Smooth muscle cell (in vitro differentiated cells): ENCODE measurements at regions not wholly inside any gene's neighbourhood (a gene's known extent, or its start where the extent isn't known, plus 50 kb on each side); places are given as distances from the start of the nearest gene placed in this dataset.

Experiments
- DNase-seq: peaks from one replicate; lab custom pipeline; 2025; ENCODE audit not compliant: unreplicated experiment; lab: John Stamatoyannopoulos, UW
- H2AFZ ChIP-seq: fragments of 200-600 bp; sonication (generic); 2 replicates; pipeline ENCODE4 v1.6.0; 2016; ENCODE audit warnings: antibody characterized with exemption, low read depth, mild to moderate bottlenecking
- H3F3A ChIP-seq: fragments of 200-600 bp; sonication (generic); 2 replicates; pipeline ENCODE4 v1.6.0; 2017; ENCODE audit warnings: antibody characterized with exemption, low read depth
- H3K27ac ChIP-seq: fragments of 200-600 bp; sonication (generic); 2 replicates; pipeline ENCODE4 v1.5.1; 2016; ENCODE audit warnings: low read depth, mild to moderate bottlenecking
- H3K27me3 ChIP-seq: fragments of 200-600 bp; sonication (generic); 2 replicates; pipeline ENCODE4 v1.6.1; 2016; ENCODE audit warnings: low read depth, mild to moderate bottlenecking
- H3K36me3 ChIP-seq: fragments of 200-600 bp; sonication (generic); 2 replicates; pipeline ENCODE4 v1.5.1; 2016; ENCODE audit warnings: low read depth
- H3K4me1 ChIP-seq: fragments of 200-600 bp; sonication (generic); 2 replicates; pipeline ENCODE4 v1.5.1; 2016; ENCODE audit warnings: low read depth
- H3K4me2 ChIP-seq: fragments of 200-600 bp; sonication (generic); 2 replicates; pipeline ENCODE4 v1.6.0; 2016; ENCODE audit warnings: mild to moderate bottlenecking
- H3K4me3 ChIP-seq: fragments of 200-600 bp; sonication (generic); 2 replicates; pipeline ENCODE4 v1.5.1; 2016; ENCODE audit warnings: mild to moderate bottlenecking
- H3K79me2 ChIP-seq: fragments of 200-600 bp; sonication (generic); 2 replicates; pipeline ENCODE4 v1.6.0; 2016; ENCODE audit warnings: low read depth, mild to moderate bottlenecking
- H3K9ac ChIP-seq: fragments of 200-600 bp; sonication (generic); 2 replicates; pipeline ENCODE4 v1.6.0; 2016; ENCODE audit warnings: low read depth
- H3K9me3 ChIP-seq: fragments of 200-600 bp; sonication (generic); replicated peaks from 2 replicates; pipeline ENCODE4 v1.5.1; 2016; ENCODE audit warnings: low read depth
- H4K20me1 ChIP-seq: fragments of 200-600 bp; sonication (generic); 2 replicates; pipeline ENCODE4 v1.6.0; 2016; ENCODE audit warnings: low read depth
- CTCF ChIP-seq: fragments of 200-600 bp; sonication (generic); IDR thresholded peaks from 2 replicates; pipeline ENCODE4 v1.5.1; 2017; ENCODE audit warnings: borderline replicate concordance, mild to moderate bottlenecking, antibody characterized with exemption; ENCODE audit not compliant: insufficient read depth, poor library complexity, severe bottlenecking
- WGBS: methylation state at CpG from one replicate; pipeline ENCODE4 v1.1.7; 2016; ENCODE audit warnings: low lambda C conversion rate; 5-methylcytosine and 5-hydroxymethylcytosine counted together

DNA sequence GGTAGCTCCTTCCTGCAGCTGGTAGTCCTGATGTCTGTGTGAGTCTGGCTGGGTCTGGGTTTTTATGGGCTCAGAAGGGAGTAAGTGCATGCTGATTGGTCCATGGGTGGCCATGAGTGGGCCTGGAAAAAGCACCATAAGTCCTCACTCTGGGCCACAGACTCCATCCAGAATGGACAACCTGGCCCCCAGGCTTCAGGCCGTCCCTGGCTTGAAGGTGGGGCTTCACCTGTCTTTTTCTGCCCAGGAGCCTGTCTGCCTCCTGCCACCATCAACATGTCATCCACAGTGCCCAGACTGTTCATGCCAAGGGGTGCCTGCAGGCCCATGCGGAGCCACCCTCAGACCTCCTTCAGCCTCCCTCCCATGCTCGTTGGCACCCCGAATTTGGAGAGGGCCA lies 620.0 kb downstream of the RAPGEF2 start:
- Histone ChIP-seq H3K4me1 (no peaks in the 10 kb centered on the region), H3K9me3 (no peaks in the 10 kb centered on the region), H3K4me2 (no peak overlapping the region), H3K27me3 (no peaks in the 10 kb centered on the region), H2AFZ (no peak overlapping the region), H3K4me3 (no peak overlapping the region), H3K27ac (no peak overlapping the region), H4K20me1 (no peaks in the 10 kb centered on the region), H3K79me2 (no peaks in the 10 kb centered on the region), H3K36me3 (no peaks in the 10 kb centered on the region), H3F3A (no peaks in the 10 kb centered on the region), H3K9ac (no peak overlapping the region)
- no peak for DNase-seq
- no peak for TF ChIP-seq CTCF
- WGBS = 68% methylated on average over 4 of the region's 4 CpGs

DNA sequence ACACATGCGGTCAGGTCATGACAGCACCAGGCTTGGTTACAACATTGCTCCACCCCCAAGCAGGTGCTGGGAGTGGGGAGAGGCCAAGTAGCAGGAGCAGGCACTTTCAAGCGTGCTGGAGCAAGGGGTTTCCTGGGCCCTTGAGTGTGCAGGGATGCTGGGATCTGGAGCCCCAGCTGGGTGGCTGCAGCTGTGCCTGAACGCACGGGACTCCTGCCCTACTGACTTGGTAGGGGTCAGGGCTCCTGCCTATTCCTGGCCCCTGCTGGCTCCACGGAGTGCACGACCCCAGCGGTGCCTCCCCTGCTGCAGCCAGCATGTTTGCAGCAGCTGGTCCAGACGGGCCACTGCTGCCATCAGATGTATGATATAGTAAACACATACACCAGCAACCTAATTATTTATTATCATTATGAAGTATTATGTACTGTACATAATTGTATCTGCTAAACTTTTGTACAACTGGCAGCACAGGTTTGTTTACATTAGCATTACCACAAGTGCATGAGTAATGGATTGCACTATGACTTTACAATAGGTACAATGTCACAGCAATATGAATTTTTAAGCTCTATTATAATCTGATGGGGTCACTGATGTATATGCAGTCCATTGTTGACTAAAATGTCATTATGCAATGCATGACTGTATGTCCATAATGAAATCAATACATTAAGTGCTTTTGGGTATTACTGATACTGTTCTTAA lies 620.6 kb downstream of the RAPGEF2 start:
- H2AFZ ChIP-seq = no peak overlapping the region

DNA sequence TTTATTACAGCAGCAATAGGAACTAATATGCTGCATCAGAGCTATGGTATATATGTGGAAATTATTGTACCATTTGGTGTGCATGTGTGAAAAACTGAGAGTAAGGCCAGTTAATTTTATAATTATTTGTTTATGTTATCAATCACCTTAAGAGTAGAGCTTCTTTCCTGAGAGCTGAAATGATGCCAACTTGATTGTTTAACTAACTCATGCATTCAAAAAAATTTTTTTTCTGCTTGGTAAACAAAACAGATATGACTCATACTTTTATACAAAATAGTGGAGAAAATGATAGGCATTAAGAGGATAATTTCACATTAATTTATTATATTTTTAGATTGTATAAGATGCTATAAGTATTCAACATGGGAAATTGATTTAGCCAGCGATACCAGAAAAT lies 622.7 kb downstream of the RAPGEF2 start:
- Histone ChIP-seq H3K79me2 (no peaks in the 10 kb centered on the region), H3F3A (no peaks in the 10 kb centered on the region), H3K27me3 (no peaks in the 10 kb centered on the region), H3K9ac (no peak overlapping the region), H3K4me2 (no peak overlapping the region), H3K36me3 (no peaks in the 10 kb centered on the region), H4K20me1 (no peaks in the 10 kb centered on the region), H3K9me3 (no peaks in the 10 kb centered on the region), H3K27ac (no peak overlapping the region), H3K4me3 (no peak overlapping the region), H3K4me1 (no peaks in the 10 kb centered on the region), H2AFZ (no peak overlapping the region)
- 38% methylated on average over 1 of the region's 1 CpG for WGBS
- DNase-seq = no peak
- no peak for TF ChIP-seq CTCF

More for the DNA sequence above, 620.6 kb downstream of the RAPGEF2 start:
- Histone ChIP-seq H3K4me2 (no peak overlapping the region), H3K27me3 (no peaks in the 10 kb centered on the region), H3K27ac (no peak overlapping the region), H4K20me1 (no peaks in the 10 kb centered on the region), H3K79me2 (no peaks in the 10 kb centered on the region), H3F3A (no peaks in the 10 kb centered on the region), H3K36me3 (no peaks in the 10 kb centered on the region), H3K9ac (no peak overlapping the region), H3K4me1 (no peaks in the 10 kb centered on the region), H3K4me3 (no peak overlapping the region), H3K9me3 (no peaks in the 10 kb centered on the region)
- WGBS = 82% methylated on average over 8 of the region's 8 CpGs
- no peak for TF ChIP-seq CTCF
- DNase-seq = no peak
